ENCODE measurements at regions not wholly inside any gene's neighbourhood (a gene's known extent, or its start where the extent isn't known, plus 50 kb on each side); places are given as distances from the start of the nearest gene placed in this dataset.

GRCh38 chr14:22456421-22456820 is 132.6 kb downstream of the DAD1 start:
- intact Hi-C loops (cut with DNase I; ENCODE audit: low total_unique reads): no loop called here
- no peak for DNase-seq
- Histone ChIP-seq H3K36me3 (no peaks in the 10 kb centered on the region), H3K27ac (no peak overlapping the region), H3K9me3 (no peaks in the 10 kb centered on the region), H3K4me1 (no peaks in the 10 kb centered on the region), H3K27me3 (no peaks in the 10 kb centered on the region), H3K4me3 (no peak overlapping the region)
- TF ChIP-seq CTCF (IDR thresholded peaks at IDR 0.05): no peak

GRCh38 chr14:22452330-22452729 is 136.7 kb downstream of the DAD1 start:
- no peak for TF ChIP-seq CTCF (IDR thresholded peaks at IDR 0.05)
- H3K4me3 ChIP-seq: no peak overlapping the region
- H3K27ac ChIP-seq: no peak overlapping the region
- no peaks in the 10 kb centered on the region for H3K36me3 ChIP-seq
- peaks cover 0 to 8% (median 4%) of the 10 kb centered on the region in 4 donors for H3K4me1 ChIP-seq
- no peak for DNase-seq
- no peaks in the 10 kb centered on the region for H3K9me3 ChIP-seq
- intact Hi-C loops (cut with DNase I; ENCODE audit: low total_unique reads): no loop called here
- no peaks in the 10 kb centered on the region for H3K27me3 ChIP-seq

GRCh38 chr14:22450266-22450665 is 138.8 kb downstream of the DAD1 start:
- DNase-seq: no peak
- H3K36me3 ChIP-seq: no peaks in the 10 kb centered on the region
- H3K27ac ChIP-seq: no peak overlapping the region
- TF ChIP-seq CTCF (IDR thresholded peaks at IDR 0.05): no peak
- peaks cover 0 to 8% (median 4%) of the 10 kb centered on the region in 4 donors for H3K4me1 ChIP-seq
- no peak overlapping the region for H3K4me3 ChIP-seq
- intact Hi-C loops (cut with DNase I; ENCODE audit: low total_unique reads): no loop called here
- H3K27me3 ChIP-seq: no peaks in the 10 kb centered on the region
- H3K9me3 ChIP-seq: no peaks in the 10 kb centered on the region

- no peak overlapping the region for H3K27ac ChIP-seq
- peaks cover 0 to 8% (median 4%) of the 10 kb centered on the region in 4 donors for H3K4me1 ChIP-seq
- DNase-seq: no peak
- TF ChIP-seq CTCF (IDR thresholded peaks at IDR 0.05): no peak
- H3K4me3 ChIP-seq: no peak overlapping the region
- intact Hi-C loops (cut with DNase I; ENCODE audit: low total_unique reads): no loop called here
- H3K36me3 ChIP-seq: no peaks in the 10 kb centered on the region
- no peaks in the 10 kb centered on the region for H3K9me3 ChIP-seq
- no peaks in the 10 kb centered on the region for H3K27me3 ChIP-seq
Measured at GRCh38 chr14:22449600-22449905, 139.5 kb downstream of the DAD1 start.

- Histone ChIP-seq H3K27ac (peak overlapping the region in 1 of 2 donors; percentile 10), H3K27me3 (no peaks in the 10 kb centered on the region), H3K4me3 (no peak overlapping the region), H3K4me1 (peaks cover 0 to 8% (median 4%) of the 10 kb centered on the region in 4 donors), H3K36me3 (no peaks in the 10 kb centered on the region), H3K9me3 (no peaks in the 10 kb centered on the region)
- peak in 1 of 2 donors; percentile 49 for DNase-seq
- no peak for TF ChIP-seq CTCF (IDR thresholded peaks at IDR 0.05)
- intact Hi-C loops (cut with DNase I; ENCODE audit: low total_unique reads): no loop called here
Measured at GRCh38 chr14:22448905-22449599, 140.0 kb downstream of the DAD1 start.
